ENCODE measurements at regions not wholly inside any gene's neighbourhood (a gene's known extent, or its start where the extent isn't known, plus 50 kb on each side); places are given as distances from the start of the nearest gene placed in this dataset.

DNA sequence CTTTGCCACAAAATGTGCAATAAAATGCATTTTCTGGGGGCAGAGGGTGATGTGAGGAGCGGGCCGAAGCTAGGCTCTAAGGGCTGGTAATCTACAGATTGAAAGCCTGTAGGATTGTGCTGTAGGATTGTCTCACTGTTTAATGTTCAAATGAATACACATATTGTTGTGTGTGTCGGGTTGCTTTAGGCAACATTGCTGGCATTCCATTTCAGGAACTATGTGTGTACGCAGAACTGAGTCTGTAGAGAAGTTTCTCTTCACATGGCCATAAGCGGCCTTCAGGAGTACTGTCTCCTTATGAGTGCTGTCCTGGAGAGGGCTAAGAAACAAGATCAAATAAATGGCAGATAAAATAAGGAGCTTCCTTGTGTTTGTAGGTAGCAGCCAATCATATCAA, 540.2 kb downstream of the GATA3 start:
- DNase-seq (ENCODE audit: low spot score): no peak
- TF ChIP-seq, protein P1, sequence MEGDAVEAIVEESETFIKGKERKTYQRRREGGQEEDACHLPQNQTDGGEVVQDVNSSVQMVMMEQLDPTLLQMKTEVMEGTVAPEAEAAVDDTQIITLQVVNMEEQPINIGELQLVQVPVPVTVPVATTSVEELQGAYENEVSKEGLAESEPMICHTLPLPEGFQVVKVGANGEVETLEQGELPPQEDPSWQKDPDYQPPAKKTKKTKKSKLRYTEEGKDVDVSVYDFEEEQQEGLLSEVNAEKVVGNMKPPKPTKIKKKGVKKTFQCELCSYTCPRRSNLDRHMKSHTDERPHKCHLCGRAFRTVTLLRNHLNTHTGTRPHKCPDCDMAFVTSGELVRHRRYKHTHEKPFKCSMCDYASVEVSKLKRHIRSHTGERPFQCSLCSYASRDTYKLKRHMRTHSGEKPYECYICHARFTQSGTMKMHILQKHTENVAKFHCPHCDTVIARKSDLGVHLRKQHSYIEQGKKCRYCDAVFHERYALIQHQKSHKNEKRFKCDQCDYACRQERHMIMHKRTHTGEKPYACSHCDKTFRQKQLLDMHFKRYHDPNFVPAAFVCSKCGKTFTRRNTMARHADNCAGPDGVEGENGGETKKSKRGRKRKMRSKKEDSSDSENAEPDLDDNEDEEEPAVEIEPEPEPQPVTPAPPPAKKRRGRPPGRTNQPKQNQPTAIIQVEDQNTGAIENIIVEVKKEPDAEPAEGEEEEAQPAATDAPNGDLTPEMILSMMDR (IDR thresholded peaks at IDR 0.05): no peak
- no peak for ATAC-seq (ENCODE audit: low FRiP score)

DNA sequence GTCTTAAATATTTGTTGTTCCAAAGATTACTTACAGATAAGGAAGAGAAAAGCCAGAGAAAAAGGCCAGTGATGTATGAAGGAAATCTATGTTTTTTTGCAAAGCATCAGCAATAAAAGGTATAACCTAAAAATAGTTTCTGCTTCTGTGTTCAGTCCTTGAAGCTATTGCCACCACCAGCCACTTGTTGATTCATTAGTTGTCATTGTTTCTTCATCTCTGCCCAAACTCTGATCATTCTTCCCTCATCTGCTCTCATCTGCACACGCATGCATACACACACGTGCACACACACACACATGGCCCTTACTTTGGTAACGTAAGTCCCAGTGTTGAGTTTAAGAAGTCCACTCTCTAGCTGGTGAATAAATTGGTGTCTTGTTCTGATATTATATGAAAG, 540.7 kb downstream of the GATA3 start:
- TF ChIP-seq, protein P1 (IDR thresholded peaks at IDR 0.05): no peak
- DNase-seq (ENCODE audit: low spot score) (no peak), ATAC-seq (ENCODE audit: low FRiP score) (no peak)

DNA sequence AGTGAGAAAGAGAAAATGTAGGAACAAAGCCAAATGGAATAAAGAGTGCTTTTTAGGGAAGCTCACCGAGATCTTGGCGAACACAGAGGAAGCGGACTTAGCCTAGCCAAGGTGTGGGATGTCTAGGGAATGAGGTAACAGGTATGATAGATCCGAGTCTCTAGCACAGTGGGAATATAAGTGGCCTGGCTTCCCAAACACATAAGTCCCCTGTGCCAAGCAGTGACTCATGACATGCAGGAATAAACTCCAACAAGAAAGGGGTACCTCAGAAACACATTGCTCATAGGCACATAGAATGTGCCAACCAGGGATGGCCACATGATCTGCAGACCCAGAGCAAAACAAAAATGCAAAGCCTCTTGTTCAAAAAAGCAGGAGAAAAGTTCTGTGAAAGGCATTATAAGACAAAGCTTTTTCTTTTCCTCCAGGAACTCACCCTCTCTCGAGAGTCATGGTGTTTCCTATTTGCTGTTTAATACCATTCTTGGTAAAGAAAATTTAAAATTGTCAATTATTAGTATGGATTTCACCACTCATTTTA, 542.5 kb downstream of the GATA3 start:
- TF ChIP-seq, protein P1 (IDR thresholded peaks at IDR 0.05): no peak
- ATAC-seq (ENCODE audit: low FRiP score) (no peak), DNase-seq (ENCODE audit: low spot score) (no peak)

DNA sequence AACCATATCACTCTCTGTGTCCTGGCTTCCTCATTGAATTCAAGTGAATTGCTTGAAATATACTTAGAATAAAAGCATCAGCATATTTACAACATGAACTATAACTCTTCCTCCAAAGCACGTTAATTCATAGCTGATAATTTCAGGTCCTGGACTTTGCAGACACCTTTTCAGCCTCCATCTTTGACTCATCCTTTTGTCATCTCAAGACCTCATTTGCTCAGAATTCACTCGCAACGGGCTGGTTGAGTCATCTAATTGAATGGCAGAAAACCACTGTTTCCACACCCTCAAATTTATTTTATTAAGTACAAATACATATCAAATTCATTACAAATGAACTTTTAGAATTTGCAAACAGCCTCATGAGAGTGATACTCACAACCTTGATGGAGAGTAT, 545.7 kb downstream of the GATA3 start:
- DNase-seq (ENCODE audit: low spot score): no peak
- TF ChIP-seq, protein P1 (IDR thresholded peaks at IDR 0.05): no peak
- no peak for ATAC-seq (ENCODE audit: low FRiP score)

DNA sequence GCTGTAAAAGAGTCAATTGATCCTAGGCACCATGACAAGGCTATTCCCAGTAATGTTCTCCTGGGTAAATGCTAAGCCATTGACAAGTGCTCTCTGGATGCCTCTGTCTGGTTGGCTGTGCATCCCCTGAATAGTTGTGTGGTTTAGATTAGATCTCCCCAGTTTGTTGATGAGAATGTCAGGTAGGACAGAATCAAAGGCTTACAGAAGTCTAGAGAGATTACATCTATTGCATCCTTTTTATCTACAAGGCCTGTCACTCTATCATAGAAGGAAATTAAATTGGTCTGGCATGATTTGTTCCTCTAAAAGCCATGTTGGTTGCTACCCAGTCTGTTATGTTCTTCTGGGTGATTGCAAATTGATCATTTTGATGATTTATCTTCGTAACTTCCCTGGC, 548.3 kb downstream of the GATA3 start:
- TF ChIP-seq, protein P1 (IDR thresholded peaks at IDR 0.05): no peak
- ATAC-seq (ENCODE audit: low FRiP score) (no peak), DNase-seq (ENCODE audit: low spot score) (no peak)

DNA sequence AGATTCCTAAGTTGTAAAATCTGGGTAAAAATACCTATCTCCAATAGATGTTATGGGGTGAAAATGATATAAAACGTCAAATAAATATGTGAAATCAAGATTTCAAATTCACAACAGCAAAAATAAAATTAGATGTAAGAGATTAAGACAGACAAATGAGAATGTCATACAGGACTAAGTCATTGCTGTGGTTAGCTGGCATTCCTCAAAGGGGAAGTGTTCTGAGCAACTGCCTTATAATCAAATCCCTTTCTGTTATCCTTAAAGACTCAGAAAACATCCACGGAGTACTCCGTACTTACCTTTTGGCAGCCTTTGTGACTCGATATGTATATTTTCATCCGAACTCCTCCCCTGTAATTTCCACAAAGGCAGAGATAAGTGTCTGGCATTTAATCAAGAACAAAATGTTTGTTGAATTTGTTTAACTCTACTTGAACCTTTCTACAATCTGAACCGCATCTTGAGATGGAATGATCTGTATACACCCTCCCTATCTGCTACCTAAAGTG, 559.6 kb downstream of the GATA3 start:
- ATAC-seq (ENCODE audit: low FRiP score): no peak
- no peak for DNase-seq (ENCODE audit: low spot score)
- TF ChIP-seq, protein P1 (IDR thresholded peaks at IDR 0.05): no peak

DNA sequence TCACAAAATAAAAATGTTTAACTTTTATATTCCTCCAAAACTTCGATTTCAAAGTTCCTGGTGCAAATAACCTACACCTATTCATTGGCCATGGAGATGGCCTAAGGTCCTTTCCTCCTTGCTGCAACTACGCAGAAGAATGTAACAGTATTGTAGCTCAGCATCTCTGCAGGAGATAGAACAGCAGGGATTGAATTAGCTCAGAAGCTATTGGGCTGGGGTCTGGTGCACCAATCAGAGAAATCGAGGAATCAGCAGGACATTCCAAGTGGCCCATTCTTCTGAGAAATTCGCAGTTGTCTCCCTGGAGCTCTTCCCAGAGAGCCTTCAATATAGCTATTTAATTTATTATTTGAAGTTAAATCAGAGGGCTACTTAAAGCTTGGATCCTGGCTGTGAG, 560.6 kb downstream of the GATA3 start:
- DNase-seq (ENCODE audit: low spot score): no peak
- TF ChIP-seq, protein P1 (IDR thresholded peaks at IDR 0.05): no peak
- ATAC-seq (ENCODE audit: low FRiP score): no peak
